ENCODE measurements at regions not wholly inside any gene's neighbourhood (a gene's known extent, or its start where the extent isn't known, plus 50 kb on each side); places are given as distances from the start of the nearest gene placed in this dataset.

DNA sequence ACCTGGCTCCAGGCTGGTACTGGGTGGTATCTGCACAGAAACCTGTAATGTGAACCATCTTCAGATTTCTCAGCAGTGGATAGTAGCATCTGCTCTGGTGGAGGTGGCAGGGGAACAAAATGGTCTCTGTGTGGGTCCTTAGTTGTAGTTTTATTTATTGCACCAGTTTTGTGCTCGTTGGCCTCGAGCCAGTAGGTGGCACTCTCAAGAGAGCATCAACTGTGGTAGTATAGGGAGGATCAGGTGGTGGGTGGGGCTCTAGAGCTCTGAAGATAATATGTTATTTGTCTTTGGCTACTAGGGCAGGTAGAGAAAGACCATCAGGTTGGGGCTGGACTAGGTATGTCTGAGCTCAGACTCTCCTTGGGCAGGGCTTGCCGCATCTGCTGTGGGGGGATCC, 254.0 kb upstream of the GPR149 start:
- no peak for DNase-seq (ENCODE audit: low read depth in 1 of 2, low spot score in 1 of 2)
- no peak overlapping the region for H3K27ac ChIP-seq
- H3K9me3 ChIP-seq (ENCODE audit: low read depth) = no peaks in the 10 kb centered on the region
- H3K4me3 ChIP-seq = no peak overlapping the region
- no peaks in the 10 kb centered on the region for H3K4me1 ChIP-seq (ENCODE audit: low read depth)
- TF ChIP-seq, protein P1, sequence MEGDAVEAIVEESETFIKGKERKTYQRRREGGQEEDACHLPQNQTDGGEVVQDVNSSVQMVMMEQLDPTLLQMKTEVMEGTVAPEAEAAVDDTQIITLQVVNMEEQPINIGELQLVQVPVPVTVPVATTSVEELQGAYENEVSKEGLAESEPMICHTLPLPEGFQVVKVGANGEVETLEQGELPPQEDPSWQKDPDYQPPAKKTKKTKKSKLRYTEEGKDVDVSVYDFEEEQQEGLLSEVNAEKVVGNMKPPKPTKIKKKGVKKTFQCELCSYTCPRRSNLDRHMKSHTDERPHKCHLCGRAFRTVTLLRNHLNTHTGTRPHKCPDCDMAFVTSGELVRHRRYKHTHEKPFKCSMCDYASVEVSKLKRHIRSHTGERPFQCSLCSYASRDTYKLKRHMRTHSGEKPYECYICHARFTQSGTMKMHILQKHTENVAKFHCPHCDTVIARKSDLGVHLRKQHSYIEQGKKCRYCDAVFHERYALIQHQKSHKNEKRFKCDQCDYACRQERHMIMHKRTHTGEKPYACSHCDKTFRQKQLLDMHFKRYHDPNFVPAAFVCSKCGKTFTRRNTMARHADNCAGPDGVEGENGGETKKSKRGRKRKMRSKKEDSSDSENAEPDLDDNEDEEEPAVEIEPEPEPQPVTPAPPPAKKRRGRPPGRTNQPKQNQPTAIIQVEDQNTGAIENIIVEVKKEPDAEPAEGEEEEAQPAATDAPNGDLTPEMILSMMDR (IDR thresholded peaks at IDR 0.05; ENCODE audit: low read depth, low read length) = no peak
- no peaks in the 10 kb centered on the region for H3K27me3 ChIP-seq
- no peaks in the 10 kb centered on the region for H3K36me3 ChIP-seq

DNA sequence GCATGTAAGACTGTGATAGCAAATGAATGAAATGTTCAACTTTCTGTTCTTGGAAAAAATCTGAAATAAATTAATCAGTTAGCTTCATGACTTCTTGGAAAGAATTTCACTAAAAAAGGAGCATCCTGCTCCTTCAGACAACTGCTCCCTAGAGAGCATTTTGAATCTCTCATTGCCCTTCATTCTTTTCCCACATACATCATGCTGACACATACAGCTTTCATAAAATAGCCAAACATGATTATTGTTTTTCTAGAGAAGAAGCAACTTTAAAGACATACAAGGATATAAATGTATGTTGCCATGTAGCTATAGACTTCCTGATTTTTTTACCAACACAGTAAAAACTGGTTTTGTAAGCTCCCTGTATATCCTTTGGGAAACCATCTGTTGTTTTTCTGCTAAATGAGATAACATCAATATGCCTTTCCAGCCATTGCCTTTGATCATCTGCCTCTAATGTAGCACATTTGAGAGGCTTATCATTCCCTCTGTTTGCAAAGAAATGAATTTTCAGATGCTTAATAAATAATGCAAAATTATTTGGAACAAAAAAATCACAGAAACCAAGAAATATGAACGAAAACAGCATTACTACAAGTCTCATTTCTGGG, 248.2 kb upstream of the GPR149 start:
- H3K27me3 ChIP-seq = no peaks in the 10 kb centered on the region
- H3K27ac ChIP-seq = no peak overlapping the region
- H3K4me3 ChIP-seq = no peak overlapping the region
- H3K4me1 ChIP-seq (ENCODE audit: low read depth) = no peaks in the 10 kb centered on the region
- H3K36me3 ChIP-seq = no peaks in the 10 kb centered on the region
- no peak for DNase-seq (ENCODE audit: low read depth in 1 of 2, low spot score in 1 of 2)
- TF ChIP-seq, protein P1 (IDR thresholded peaks at IDR 0.05; ENCODE audit: low read depth, low read length) = no peak
- no peaks in the 10 kb centered on the region for H3K9me3 ChIP-seq (ENCODE audit: low read depth)

DNA sequence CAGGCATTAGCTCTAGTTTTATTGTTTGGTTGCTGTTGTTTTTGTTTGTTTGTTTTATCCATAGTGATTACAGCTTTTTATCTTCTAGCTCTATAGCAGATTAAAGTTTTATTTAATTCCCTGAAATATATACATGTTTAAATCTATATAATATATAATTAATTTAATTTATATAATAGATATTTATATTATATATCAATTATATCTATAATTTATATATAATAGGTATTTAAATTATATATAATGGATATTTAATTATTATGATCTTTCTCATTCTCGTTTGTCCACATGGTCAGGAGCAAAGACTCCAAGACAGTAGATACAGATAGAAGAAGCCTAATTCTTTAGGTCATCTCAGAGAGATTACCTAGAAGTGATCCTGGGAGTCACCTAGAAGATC, 238.8 kb upstream of the GPR149 start:
- no peaks in the 10 kb centered on the region for H3K27me3 ChIP-seq
- TF ChIP-seq, protein P1 (IDR thresholded peaks at IDR 0.05; ENCODE audit: low read depth, low read length) = no peak
- H3K27ac ChIP-seq = no peak overlapping the region
- H3K36me3 ChIP-seq = no peaks in the 10 kb centered on the region
- no peak overlapping the region for H3K4me3 ChIP-seq
- H3K9me3 ChIP-seq (ENCODE audit: low read depth) = no peaks in the 10 kb centered on the region
- no peaks in the 10 kb centered on the region for H3K4me1 ChIP-seq (ENCODE audit: low read depth)
- no peak for DNase-seq (ENCODE audit: low read depth in 1 of 2, low spot score in 1 of 2)

DNA sequence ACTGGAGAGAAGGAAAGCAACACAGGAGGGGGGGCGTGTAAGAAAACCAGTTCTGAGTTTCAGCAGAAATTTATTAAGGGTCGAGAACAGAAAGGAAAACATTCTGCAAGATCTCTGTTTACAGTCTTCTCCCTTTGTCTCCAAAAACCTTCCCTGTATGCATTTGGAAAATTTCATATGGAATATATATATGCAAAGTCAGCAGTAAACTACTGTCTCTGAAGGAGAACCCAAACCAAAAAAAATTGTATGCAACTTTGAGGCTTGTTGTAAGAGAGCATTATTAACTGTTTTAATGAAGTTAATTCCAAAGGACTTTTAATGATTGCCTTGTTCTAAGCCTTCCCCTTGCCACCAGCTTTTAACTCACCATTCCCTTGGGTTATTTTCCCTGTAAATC, 238.2 kb upstream of the GPR149 start:
- no peaks in the 10 kb centered on the region for H3K36me3 ChIP-seq
- no peak overlapping the region for H3K4me3 ChIP-seq
- H3K4me1 ChIP-seq (ENCODE audit: low read depth) = no peaks in the 10 kb centered on the region
- H3K9me3 ChIP-seq (ENCODE audit: low read depth) = no peaks in the 10 kb centered on the region
- no peak overlapping the region for H3K27ac ChIP-seq
- H3K27me3 ChIP-seq = no peaks in the 10 kb centered on the region
- TF ChIP-seq, protein P1 (IDR thresholded peaks at IDR 0.05; ENCODE audit: low read depth, low read length) = no peak
- no peak for DNase-seq (ENCODE audit: low read depth in 1 of 2, low spot score in 1 of 2)

DNA sequence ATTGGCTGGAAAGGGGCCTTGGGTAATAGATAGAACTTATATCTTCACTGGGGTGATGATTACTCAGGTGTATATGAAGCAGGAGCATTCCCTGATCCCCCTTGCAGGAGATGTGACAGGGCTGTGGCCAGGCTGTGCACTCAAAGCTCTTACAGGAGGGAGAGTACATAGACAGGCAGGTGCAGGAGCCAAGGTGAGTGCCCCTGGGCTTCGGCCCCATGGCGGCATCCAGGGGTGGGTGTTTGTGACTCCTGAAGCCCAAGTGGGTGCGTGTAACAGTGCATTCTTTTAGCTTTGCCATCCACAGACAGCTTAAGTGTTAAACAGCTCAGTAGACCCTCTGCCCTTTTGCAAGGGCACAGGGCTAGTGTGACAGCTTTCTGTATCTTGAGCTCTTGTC, 236.6 kb upstream of the GPR149 start:
- Histone ChIP-seq H3K27ac (no peak overlapping the region), H3K4me1 (ENCODE audit: low read depth) (no peaks in the 10 kb centered on the region), H3K9me3 (ENCODE audit: low read depth) (no peaks in the 10 kb centered on the region), H3K27me3 (no peaks in the 10 kb centered on the region), H3K4me3 (no peak overlapping the region), H3K36me3 (no peaks in the 10 kb centered on the region)
- TF ChIP-seq, protein P1 (IDR thresholded peaks at IDR 0.05; ENCODE audit: low read depth, low read length) = no peak
- DNase-seq (ENCODE audit: low read depth in 1 of 2, low spot score in 1 of 2) = no peak

DNA sequence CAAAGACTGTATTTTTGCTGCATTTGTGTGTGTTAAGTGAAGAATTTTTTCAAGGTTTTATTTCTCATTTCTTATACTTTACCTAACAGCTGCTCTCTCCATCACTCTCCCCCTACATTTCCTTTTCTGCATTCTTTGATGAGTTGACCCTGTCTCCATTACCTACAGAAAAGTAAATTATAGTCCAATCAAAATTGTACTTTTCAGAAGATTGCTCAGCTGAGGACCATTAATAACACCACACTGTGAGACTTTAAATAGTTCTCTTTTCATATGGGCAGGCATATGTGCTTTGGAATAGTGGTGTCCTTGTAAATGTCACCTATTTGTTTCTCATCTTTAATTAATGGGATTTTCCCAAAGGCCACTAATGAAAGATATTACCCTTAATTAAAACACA, 234.7 kb upstream of the GPR149 start:
- TF ChIP-seq, protein P1 (IDR thresholded peaks at IDR 0.05; ENCODE audit: low read depth, low read length) = no peak
- Histone ChIP-seq H3K9me3 (ENCODE audit: low read depth) (no peaks in the 10 kb centered on the region), H3K4me3 (no peak overlapping the region), H3K27me3 (no peaks in the 10 kb centered on the region), H3K36me3 (no peaks in the 10 kb centered on the region), H3K4me1 (ENCODE audit: low read depth) (no peaks in the 10 kb centered on the region), H3K27ac (no peak overlapping the region)
- DNase-seq (ENCODE audit: low read depth in 1 of 2, low spot score in 1 of 2) = no peak

Data from cardiac muscle cell (in vitro differentiated cells and primary cell).